SU-DHL-6 (cell line): ENCODE measurements at regions not wholly inside any gene's neighbourhood (a gene's known extent, or its start where the extent isn't known, plus 50 kb on each side); places are given as distances from the start of the nearest gene placed in this dataset.

Source experiments
- H2AFZ ChIP-seq: fragments of 200-600 bp; sonication (generic); 2 replicates; pipeline ENCODE4 v1.6.1; 2014; ENCODE audit warnings: low read depth, mild to moderate bottlenecking, moderate library complexity, mixed read lengths, antibody characterized with exemption, low read length; ENCODE audit not compliant: severe bottlenecking
- H3F3A ChIP-seq: fragments of 200-600 bp; shearing (Covaris generic); 2 replicates; pipeline ENCODE4 v1.6.0; 2016; ENCODE audit warnings: antibody characterized with exemption, mild to moderate bottlenecking; ENCODE audit not compliant: insufficient read depth
- H3K27ac ChIP-seq: fragments of 200-600 bp; sonication (generic); 2 replicates; pipeline ENCODE4 v1.5.1; 2016; ENCODE audit warnings: low read depth, mild to moderate bottlenecking, low read length, moderate library complexity, mixed read lengths
- H3K27me3 ChIP-seq: fragments of 200-600 bp; sonication (generic), shearing (Covaris generic); 2 replicates; pipeline ENCODE4 v1.6.0; 2014; ENCODE audit warnings: mild to moderate bottlenecking, low read length
- H3K36me3 ChIP-seq: fragments of 200-600 bp; sonication (generic); 2 replicates; pipeline ENCODE4 v1.6.1; 2014; ENCODE audit warnings: mild to moderate bottlenecking, low read length, mixed read lengths
- H3K4me2 ChIP-seq: fragments of 300-600, 200-600 bp; shearing (Covaris generic), sonication (generic); 2 replicates; pipeline ENCODE4 v1.6.0; 2014; ENCODE audit warnings: low read length, low read depth, mild to moderate bottlenecking; ENCODE audit not compliant: poor library complexity, severe bottlenecking
- H3K4me3 ChIP-seq: fragments of 200-600 bp; sonication (generic); 2 replicates; pipeline ENCODE4 v1.5.1; 2014; ENCODE audit warnings: antibody characterized with exemption, low read length, mild to moderate bottlenecking, mixed read lengths; ENCODE audit not compliant: insufficient read depth, poor library complexity, severe bottlenecking
- H3K79me2 ChIP-seq: fragments of 200-600 bp; sonication (generic); 2 replicates; pipeline ENCODE4 v1.6.1; 2014; ENCODE audit warnings: mild to moderate bottlenecking, low read length, moderate library complexity; ENCODE audit not compliant: insufficient read depth
- H3K9ac ChIP-seq: fragments of 200-600 bp; sonication (generic); 2 replicates; pipeline ENCODE4 v1.7.0; 2014; ENCODE audit warnings: mild to moderate bottlenecking, low read length
- H3K9me2 ChIP-seq: fragments of 200-600 bp; sonication (generic); replicated peaks from 2 replicates; pipeline ENCODE4 v1.6.1; 2014; ENCODE audit warnings: low read length; ENCODE audit not compliant: insufficient read depth
- H3K9me3 ChIP-seq: fragments of 200-600 bp; sonication (generic); 2 replicates; pipeline ENCODE4 v1.6.1; 2014; ENCODE audit warnings: low read length, mixed read lengths; ENCODE audit not compliant: insufficient read depth
- H4K20me1 ChIP-seq: fragments of 200-600 bp; sonication (generic); 2 replicates; pipeline ENCODE4 v1.6.1; 2014; ENCODE audit warnings: low read depth, mild to moderate bottlenecking, antibody characterized with exemption, low read length, moderate library complexity, mixed read lengths
- EZH2phosphoT487 ChIP-seq: fragments of 200-600 bp; sonication (generic), shearing (Covaris generic); conservative IDR thresholded peaks from 2 replicates; pipeline ENCODE4 v1.6.1; 2018; ENCODE audit warnings: mild to moderate bottlenecking, antibody characterized with exemption, low read length, moderate library complexity, mixed read lengths
- TF ChIP-seq, protein P1 (sequence below): fragments of 200-600 bp; sonication (generic); IDR thresholded peaks from one replicate; pipeline ENCODE4 v1.5.1; 2017; ENCODE audit warnings: antibody characterized with exemption, mild to moderate bottlenecking, low read length, moderate library complexity; ENCODE audit not compliant: insufficient read depth, poor library complexity, severe bottlenecking

DNA sequence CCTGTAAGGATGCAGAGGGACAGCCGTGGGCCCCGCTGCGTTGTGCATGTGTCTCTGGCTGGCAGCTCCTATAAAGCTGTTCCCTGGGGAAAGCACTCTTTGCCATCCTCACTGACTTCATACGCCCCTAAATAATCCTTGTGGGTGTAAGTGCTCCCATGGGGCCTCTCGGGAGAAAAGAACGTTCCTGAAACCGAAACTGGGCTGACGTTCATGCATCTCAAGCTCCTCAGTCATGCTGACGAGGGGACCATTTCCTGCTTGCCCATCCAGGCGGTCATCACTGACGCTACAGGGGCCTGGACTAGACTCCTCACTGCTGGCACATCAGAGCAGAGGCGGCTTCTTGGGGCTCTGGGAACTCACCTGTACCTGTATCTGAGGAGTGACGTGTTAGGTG lies 73.1 kb upstream of the USP24 start:
- no peaks in the 10 kb centered on the region for H3K27me3 ChIP-seq
- H3K4me3 ChIP-seq: no peak overlapping the region
- H2AFZ ChIP-seq: peak overlapping the region; percentile 61
- H3K4me2 ChIP-seq: peak overlapping the region; percentile 35
- no peak for TF ChIP-seq EZH2phosphoT487
- TF ChIP-seq, protein P1, sequence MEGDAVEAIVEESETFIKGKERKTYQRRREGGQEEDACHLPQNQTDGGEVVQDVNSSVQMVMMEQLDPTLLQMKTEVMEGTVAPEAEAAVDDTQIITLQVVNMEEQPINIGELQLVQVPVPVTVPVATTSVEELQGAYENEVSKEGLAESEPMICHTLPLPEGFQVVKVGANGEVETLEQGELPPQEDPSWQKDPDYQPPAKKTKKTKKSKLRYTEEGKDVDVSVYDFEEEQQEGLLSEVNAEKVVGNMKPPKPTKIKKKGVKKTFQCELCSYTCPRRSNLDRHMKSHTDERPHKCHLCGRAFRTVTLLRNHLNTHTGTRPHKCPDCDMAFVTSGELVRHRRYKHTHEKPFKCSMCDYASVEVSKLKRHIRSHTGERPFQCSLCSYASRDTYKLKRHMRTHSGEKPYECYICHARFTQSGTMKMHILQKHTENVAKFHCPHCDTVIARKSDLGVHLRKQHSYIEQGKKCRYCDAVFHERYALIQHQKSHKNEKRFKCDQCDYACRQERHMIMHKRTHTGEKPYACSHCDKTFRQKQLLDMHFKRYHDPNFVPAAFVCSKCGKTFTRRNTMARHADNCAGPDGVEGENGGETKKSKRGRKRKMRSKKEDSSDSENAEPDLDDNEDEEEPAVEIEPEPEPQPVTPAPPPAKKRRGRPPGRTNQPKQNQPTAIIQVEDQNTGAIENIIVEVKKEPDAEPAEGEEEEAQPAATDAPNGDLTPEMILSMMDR: no peak
- H3K9me3 ChIP-seq: no peaks in the 10 kb centered on the region
- H3F3A ChIP-seq: no peaks in the 10 kb centered on the region
- no peak overlapping the region for H3K27ac ChIP-seq
- no peaks in the 10 kb centered on the region for H3K36me3 ChIP-seq
- H3K9me2 ChIP-seq: no peaks in the 10 kb centered on the region
- no peaks in the 10 kb centered on the region for H3K79me2 ChIP-seq
- no peaks in the 10 kb centered on the region for H4K20me1 ChIP-seq
- no peak overlapping the region for H3K9ac ChIP-seq

DNA sequence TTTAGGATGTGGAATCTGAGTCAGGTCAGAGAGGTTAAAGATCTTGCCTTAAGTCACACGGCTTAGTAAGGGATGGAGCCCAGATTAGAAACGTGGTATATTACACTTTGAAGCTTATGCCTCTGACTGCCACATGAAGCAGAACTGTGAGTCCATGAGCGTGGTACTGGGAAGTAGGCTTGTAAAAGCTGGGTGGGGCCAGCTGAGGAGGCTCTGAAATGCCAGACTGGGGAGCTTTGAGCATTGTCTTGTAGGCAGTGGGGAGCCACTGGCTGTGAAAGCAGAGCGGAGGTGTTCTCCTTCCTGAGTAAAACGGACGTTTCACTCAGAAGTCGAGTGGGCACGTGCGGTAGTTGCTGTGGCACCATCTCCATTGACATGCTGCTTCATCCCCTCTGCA lies 72.6 kb upstream of the USP24 start:
- H3K4me2 ChIP-seq: peak overlapping the region; percentile 35
- no peaks in the 10 kb centered on the region for H3F3A ChIP-seq
- no peak overlapping the region for H3K9ac ChIP-seq
- no peak overlapping the region for H3K4me3 ChIP-seq
- no peak overlapping the region for H2AFZ ChIP-seq
- H3K27me3 ChIP-seq: no peaks in the 10 kb centered on the region
- no peaks in the 10 kb centered on the region for H3K9me3 ChIP-seq
- no peaks in the 10 kb centered on the region for H4K20me1 ChIP-seq
- H3K79me2 ChIP-seq: no peaks in the 10 kb centered on the region
- no peak for TF ChIP-seq EZH2phosphoT487
- TF ChIP-seq, protein P1: no peak
- H3K27ac ChIP-seq: no peak overlapping the region
- no peaks in the 10 kb centered on the region for H3K9me2 ChIP-seq
- H3K36me3 ChIP-seq: no peaks in the 10 kb centered on the region

DNA sequence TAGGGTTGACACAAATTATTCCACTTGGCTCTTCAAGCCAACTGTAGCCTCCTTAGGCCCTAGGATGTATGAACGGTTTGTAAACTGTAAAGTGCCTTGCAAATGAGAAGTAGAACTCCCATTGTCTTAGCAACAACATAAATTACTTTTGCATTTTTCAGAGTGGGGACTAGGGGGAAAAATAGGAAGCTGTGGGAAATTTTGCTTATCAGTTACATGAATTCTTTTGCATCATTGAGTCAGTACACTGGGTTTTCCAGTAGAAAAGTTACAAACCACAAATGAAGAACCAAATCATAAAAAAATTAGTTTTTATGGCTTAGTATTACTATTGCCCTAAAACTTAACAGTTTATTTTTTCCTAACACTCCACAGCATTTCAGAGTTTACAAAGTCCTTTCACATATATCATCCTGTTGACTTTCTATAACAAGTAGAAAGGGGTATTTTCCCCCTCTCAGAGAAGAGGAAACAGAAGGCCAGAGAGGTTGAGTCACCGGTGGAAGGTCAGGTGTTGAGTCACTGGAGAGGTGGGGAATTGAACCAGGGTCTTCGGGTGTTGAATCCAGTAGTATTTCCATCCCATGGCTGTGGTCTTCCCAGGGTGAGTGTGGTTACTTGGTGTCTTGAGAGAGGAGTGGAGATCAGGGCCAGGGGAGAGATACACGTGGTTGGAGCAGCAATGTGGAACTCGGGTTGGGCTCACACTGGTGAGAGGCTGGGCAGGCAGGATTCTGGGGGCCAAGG lies 71.9 kb upstream of the USP24 start:
- H4K20me1 ChIP-seq: no peaks in the 10 kb centered on the region
- H3K9me2 ChIP-seq: no peaks in the 10 kb centered on the region
- H3K27ac ChIP-seq: no peak overlapping the region
- no peaks in the 10 kb centered on the region for H3K79me2 ChIP-seq
- no peaks in the 10 kb centered on the region for H3K36me3 ChIP-seq
- no peaks in the 10 kb centered on the region for H3K27me3 ChIP-seq
- H3K9ac ChIP-seq: no peak overlapping the region
- H3K4me2 ChIP-seq: no peak overlapping the region
- no peaks in the 10 kb centered on the region for H3K9me3 ChIP-seq
- no peaks in the 10 kb centered on the region for H3F3A ChIP-seq
- no peak for TF ChIP-seq EZH2phosphoT487
- TF ChIP-seq, protein P1: no peak
- H2AFZ ChIP-seq: no peak overlapping the region
- no peak overlapping the region for H3K4me3 ChIP-seq
